IMR-90 (cell line): ENCODE measurements at regions not wholly inside any gene's neighbourhood (a gene's known extent, or its start where the extent isn't known, plus 50 kb on each side); places are given as distances from the start of the nearest gene placed in this dataset.

Source experiments
- ATAC-seq: fragments of 200-7000 bp; cut with Tn5 transposase; 2 replicates; pipeline ENCODE4 v1.9.1; 2020; ENCODE audit warnings: low read depth, mild to moderate bottlenecking, moderate library complexity
- BruUV-seq: library from RNA; stranded (reverse); fragments of 400-500 nt; replicated peaks from 2 replicates; lab custom pipeline; 2021; lab: Mats Ljungman, UMichigan
- CTCF ChIA-PET: fragments of 300-600 bp; formaldehyde crosslinking; extraction: SDS; loops from one replicate; lab custom pipeline; 2021; ENCODE audit warnings: antibody characterized with exemption; lab: Yijun Ruan, JAX
- POLR2A ChIA-PET: fragments of 300-600 bp; sonication (Branson Sonifier 250); formaldehyde crosslinking; loops from one replicate; lab custom pipeline; 2022; ENCODE audit warnings: antibody characterized with exemption; ENCODE audit not compliant: unreplicated experiment; lab: Charles Lee
- DNase-seq: peaks from one replicate; pipeline ENCODE4 v3.0.0; 2013
- H2AFZ ChIP-seq: replicated peaks from 2 replicates; pipeline ENCODE3; 2013; ENCODE audit warnings: low read length, mild to moderate bottlenecking; ENCODE audit not compliant: poor library complexity
- H2AK5ac ChIP-seq: 2 replicates; pipeline ENCODE4 v1.6.1; 2013; ENCODE audit warnings: low read depth, low read length, inconsistent platforms
- H2AK9ac ChIP-seq: replicated peaks from 2 replicates; pipeline ENCODE3; 2013; ENCODE audit warnings: mild to moderate bottlenecking, low read depth, low read length, moderate library complexity; ENCODE audit not compliant: poor library complexity
- H2BK120ac ChIP-seq: 2 replicates; pipeline ENCODE4 v1.6.1; 2013; ENCODE audit warnings: low read depth, low read length, inconsistent platforms
- H2BK15ac ChIP-seq: 3 replicates; pipeline ENCODE4 v1.6.1; 2013; ENCODE audit warnings: low read depth, low read length, inconsistent platforms
- H2BK20ac ChIP-seq: 2 replicates; pipeline ENCODE4 v1.6.1; 2013; ENCODE audit warnings: low read depth, mild to moderate bottlenecking, inconsistent platforms, low read length, moderate library complexity
- H2BK5ac ChIP-seq: 2 replicates; pipeline ENCODE4 v1.6.1; 2013; ENCODE audit warnings: mild to moderate bottlenecking, low read depth, low read length, inconsistent platforms; ENCODE audit not compliant: poor library complexity, severe bottlenecking
- H3K14ac ChIP-seq: replicated peaks from 2 replicates; pipeline ENCODE4 v1.6.1; 2013; ENCODE audit warnings: low read depth, low read length, inconsistent platforms
- H3K18ac ChIP-seq: 2 replicates; pipeline ENCODE4 v1.6.1; 2013; ENCODE audit warnings: low read depth, low read length, control low read depth
- H3K23ac ChIP-seq: 2 replicates; pipeline ENCODE4 v1.6.1; 2013; ENCODE audit warnings: low read depth, low read length, inconsistent platforms
- H3K27ac ChIP-seq: 2 replicates; pipeline ENCODE4 v1.5.1; 2013; ENCODE audit warnings: mild to moderate bottlenecking, control low read depth, low read length; ENCODE audit not compliant: insufficient read depth
- H3K27me3 ChIP-seq: 2 replicates; pipeline ENCODE4 v1.6.1; 2013; ENCODE audit warnings: low read length; ENCODE audit not compliant: control insufficient read depth, insufficient read depth
- H3K36me3 ChIP-seq: 2 replicates; pipeline ENCODE4 v1.6.1; 2013; ENCODE audit warnings: low read length, mixed read lengths; ENCODE audit not compliant: control insufficient read depth, insufficient read depth
- H3K4ac ChIP-seq: 2 replicates; pipeline ENCODE4 v1.6.1; 2013; ENCODE audit warnings: low read depth, low read length, inconsistent platforms
- H3K4me1 ChIP-seq: 2 replicates; pipeline ENCODE4 v1.6.1; 2013; ENCODE audit warnings: low read length, mixed read lengths; ENCODE audit not compliant: control insufficient read depth, insufficient read depth
- H3K4me2 ChIP-seq: 2 replicates; pipeline ENCODE4 v1.6.1; 2013; ENCODE audit warnings: low read depth, mild to moderate bottlenecking, control low read depth, low read length, moderate library complexity
- H3K4me3 ChIP-seq: 2 replicates; pipeline ENCODE4 v1.5.1; 2013; ENCODE audit warnings: low read depth, mild to moderate bottlenecking, control low read depth, low read length, moderate library complexity; ENCODE audit not compliant: insufficient read depth
- H3K56ac ChIP-seq: 2 replicates; pipeline ENCODE4 v1.6.1; 2013; ENCODE audit warnings: low read length, inconsistent platforms; ENCODE audit not compliant: insufficient read depth; ENCODE audit errors: extremely low read depth
- H3K79me1 ChIP-seq, 2 experiments: 2 replicates each; pipeline ENCODE4 v1.6.1; 2013; ENCODE audit warnings: low read length in 2 of 2, inconsistent platforms in 1 of 2, low read depth in 1 of 2
- H3K9ac ChIP-seq: 2 replicates; pipeline ENCODE4 v1.6.1; 2013; ENCODE audit warnings: low read depth, low read length, control low read depth
- H3K9me1 ChIP-seq: 2 replicates; pipeline ENCODE4 v1.6.1; 2013; ENCODE audit warnings: low read length, inconsistent platforms; ENCODE audit not compliant: insufficient read depth
- H3K9me3 ChIP-seq: 2 replicates; pipeline ENCODE4 v1.6.1; 2013; ENCODE audit warnings: low read length; ENCODE audit not compliant: control insufficient read depth, insufficient read depth
- H4K20me1 ChIP-seq: 2 replicates; pipeline ENCODE4 v1.6.1; 2013; ENCODE audit warnings: low read length, inconsistent platforms; ENCODE audit not compliant: insufficient read depth
- H4K5ac ChIP-seq: 2 replicates; pipeline ENCODE4 v1.6.1; 2013; ENCODE audit warnings: mild to moderate bottlenecking, low read depth, low read length, control low read depth
- H4K8ac ChIP-seq, 2 experiments: 2 replicates each; pipeline ENCODE4 v1.6.1; 2013; ENCODE audit warnings: low read depth in 2 of 2, low read length in 2 of 2, control low read depth in 1 of 2, inconsistent platforms in 1 of 2
- H4K91ac ChIP-seq: 2 replicates; pipeline ENCODE4 v1.6.1; 2013; ENCODE audit warnings: low read depth, low read length, inconsistent platforms; ENCODE audit not compliant: insufficient read depth
- MAFK ChIP-seq: IDR thresholded peaks from 2 replicates; pipeline ENCODE4 v1.6.1; 2012; ENCODE audit warnings: low read depth, low read length, improper control_type of control experiment
- MAZ ChIP-seq: IDR thresholded peaks from 2 replicates; pipeline ENCODE4 v1.6.1; 2012; ENCODE audit warnings: low read depth, mild to moderate bottlenecking, low read length, improper control_type of control experiment, moderate library complexity, borderline replicate concordance
- WGBS, 2 experiments: methylation state at CpG; one replicate each; pipeline versions ENCODE4 v1.1.5 to v1.1.7; 2013; ENCODE audit warnings: missing lambda C conversion rate in 2 of 2; ENCODE audit not compliant: insufficient read length in 1 of 2; ENCODE audit errors: extremely low coverage in 2 of 2; 5-methylcytosine and 5-hydroxymethylcytosine counted together
- dilution Hi-C: fragments of 300-500 bp; cut with HindIII; formaldehyde crosslinking; loops from one replicate; pipeline ENCODE4 v1.14.3; 2018; ENCODE audit warnings: low sequenced_read_pairs; ENCODE audit not compliant: unreplicated experiment
- in situ Hi-C: fragments of 300-500 bp; cut with MboI; formaldehyde crosslinking; loops from 3 replicates; pipeline ENCODE4 v1.14.3; 2019; ENCODE audit warnings: low sequenced_read_pairs, inconsistent platforms, mixed read lengths
- intact Hi-C: fragments of 100-400 bp; cut with micrococcal nuclease; formaldehyde crosslinking; loops from 2 replicates; pipeline ENCODE4 v1.10.0; 2022

DNA sequence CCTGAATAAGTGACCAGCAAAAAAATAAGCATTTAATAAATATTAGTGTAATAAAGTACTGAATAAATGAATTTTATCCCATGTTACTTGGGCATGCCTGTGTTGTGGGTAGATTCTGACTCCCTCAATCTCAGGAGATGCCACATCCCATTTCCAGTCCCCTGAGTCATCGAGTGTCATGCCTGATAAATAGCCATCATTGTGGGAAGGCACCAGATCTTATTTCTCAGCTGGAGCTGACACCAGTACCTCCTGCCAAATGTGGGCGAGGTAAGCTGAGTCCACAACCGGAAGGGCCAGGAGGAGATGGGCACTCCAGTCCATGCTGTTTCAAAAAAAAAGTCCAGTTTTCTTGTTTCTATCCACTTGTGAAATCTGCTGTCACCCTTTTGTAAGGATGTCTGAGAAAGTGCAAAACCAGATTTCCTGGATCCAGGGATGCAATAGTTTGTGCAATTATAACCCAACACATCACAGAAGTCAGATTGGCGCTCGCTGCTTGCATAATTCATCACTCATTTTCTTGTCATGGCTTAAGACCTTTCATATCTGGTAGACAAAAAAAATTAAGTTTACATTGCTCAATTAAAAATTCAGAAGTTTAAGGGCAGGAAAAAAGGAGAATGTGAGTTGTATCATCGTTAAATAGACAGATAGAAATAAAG, 311.6 kb downstream of the MIAT start:
- Histone ChIP-seq H3K27me3 (peaks cover 4% of the 10 kb centered on the region), H3K9ac (no peak overlapping the region), H2AK5ac (no peak overlapping the region), H4K5ac (no peak overlapping the region), H2BK20ac (no peak overlapping the region), H2BK15ac (no peak overlapping the region), H2AFZ (no peak overlapping the region), H2BK120ac (no peak overlapping the region), H3K9me1 (no peaks in the 10 kb centered on the region), H3K14ac (no peak overlapping the region), H2BK5ac (no peak overlapping the region), H3K4me3 (no peak overlapping the region), H3K18ac (no peak overlapping the region), H3K56ac (no peak overlapping the region), H2AK9ac (no peak overlapping the region), H3K4me1 (no peaks in the 10 kb centered on the region), H3K23ac (no peak overlapping the region), H3K9me3 (no peaks in the 10 kb centered on the region), H3K79me1 (no peaks in the 10 kb centered on the region), H3K4me2 (no peak overlapping the region), H4K20me1 (no peaks in the 10 kb centered on the region), H4K91ac (no peak overlapping the region), H3K4ac (no peak overlapping the region), H4K8ac (no peak overlapping the region), H3K36me3 (no peaks in the 10 kb centered on the region), H3K27ac (no peak overlapping the region)
- dilution Hi-C loops (no loop called here), intact Hi-C loops (no loop called here), in situ Hi-C loops (no loop called here)
- TF ChIP-seq MAFK (no peak), MAZ (no peak)
- 40% methylated on average over 2 of the region's 6 CpGs; no CpG with 5 or more reads in 1 of the 2 experiments for WGBS, 2 experiments
- BruUV-seq = no TSS peak
- DNase-seq (no peak), ATAC-seq (no peak)
- ChIA-PET CTCF (no interaction called here), POLR2A (no interaction called here)
